Astrocyte of the cerebellum (primary cell): ENCODE measurements at regions not wholly inside any gene's neighbourhood (a gene's known extent, or its start where the extent isn't known, plus 50 kb on each side); places are given as distances from the start of the nearest gene placed in this dataset.

ENCODE experiments used
- DNase-seq: peaks from one replicate; pipeline ENCODE4 v3.0.0-alpha.2; 2011; ENCODE audit warnings: low read depth
- H3K4me3 ChIP-seq: 2 replicates; pipeline ENCODE4 v1.5.1; 2011; ENCODE audit warnings: mild to moderate bottlenecking, low read depth, low read length, moderate library complexity
- CTCF ChIP-seq: IDR thresholded peaks from 2 replicates; pipeline ENCODE4 v1.5.1; 2012; ENCODE audit warnings: low read length, low read depth, moderate library complexity, mild to moderate bottlenecking; ENCODE audit errors: missing control alignments
- in situ Hi-C: cut with HindIII; loops from 2 replicates; pipeline ENCODE4 v1.10.0; 2017; ENCODE audit warnings: low sequenced_read_pairs

GRCh38 chr4:104615926-104616325 is 121.2 kb upstream of the CXXC4 start:
- in situ Hi-C loops = no loop called here
- no peak for DNase-seq
- no peak overlapping the region for H3K4me3 ChIP-seq
- TF ChIP-seq CTCF = no peak

GRCh38 chr4:104616401-104616820 is 121.7 kb upstream of the CXXC4 start:
- TF ChIP-seq CTCF = no peak
- DNase-seq = no peak
- in situ Hi-C loops = no loop called here
- no peak overlapping the region for H3K4me3 ChIP-seq

GRCh38 chr4:104625706-104626105 is 131.0 kb upstream of the CXXC4 start:
- no peak for TF ChIP-seq CTCF
- in situ Hi-C loops = no loop called here

GRCh38 chr4:104629601-104630000 is 134.9 kb upstream of the CXXC4 start:
- DNase-seq = no peak
- TF ChIP-seq CTCF = no peak
- no peak overlapping the region for H3K4me3 ChIP-seq
- in situ Hi-C loops = no loop called here

More at GRCh38 chr4:104625706-104626105, 131.0 kb upstream of the CXXC4 start:
- no peak overlapping the region for H3K4me3 ChIP-seq
- no peak for DNase-seq

DNA sequence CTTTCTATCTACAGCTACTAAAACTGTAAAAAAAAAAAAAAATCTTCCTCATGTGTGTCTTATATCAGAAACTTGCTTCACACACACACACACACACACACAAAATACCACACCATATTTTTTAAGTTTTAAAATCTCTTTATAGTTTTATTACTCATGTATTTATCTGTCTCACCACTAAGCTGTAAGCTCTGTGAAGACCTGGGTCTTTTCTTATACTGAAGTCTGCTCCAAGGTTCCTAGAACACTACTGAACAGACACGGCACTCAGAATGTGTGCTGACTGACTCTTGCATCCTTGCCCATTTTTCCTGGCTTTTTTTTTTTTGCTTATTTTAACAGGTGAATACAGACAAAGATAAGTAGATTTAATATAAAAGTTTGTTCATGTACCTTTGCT is 135.6 kb upstream of the CXXC4 start:
- TF ChIP-seq CTCF = no peak
- in situ Hi-C loops = no loop called here
- no peak overlapping the region for H3K4me3 ChIP-seq
- no peak for DNase-seq

DNA sequence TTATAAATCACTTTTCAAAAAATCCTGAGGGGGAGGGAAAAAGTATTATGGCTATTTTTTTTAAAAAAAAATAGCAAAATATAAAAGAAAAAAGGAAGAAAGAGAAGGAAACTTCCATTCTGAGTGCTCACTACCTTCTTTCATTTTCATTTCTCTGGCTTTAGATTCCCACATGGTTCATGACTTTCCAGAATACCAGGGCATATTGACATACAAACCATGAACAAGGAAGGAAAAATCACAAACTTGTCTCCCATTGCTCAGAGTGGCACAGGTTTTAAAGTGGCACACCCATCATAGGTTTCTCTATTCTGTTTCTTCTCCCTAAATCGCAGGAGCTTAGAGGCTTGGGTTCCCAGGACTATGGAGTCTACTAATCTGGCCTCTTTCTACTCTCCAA is 136.3 kb upstream of the CXXC4 start:
- in situ Hi-C loops = no loop called here
- no peak overlapping the region for H3K4me3 ChIP-seq
- TF ChIP-seq CTCF = no peak
- DNase-seq = no peak

DNA sequence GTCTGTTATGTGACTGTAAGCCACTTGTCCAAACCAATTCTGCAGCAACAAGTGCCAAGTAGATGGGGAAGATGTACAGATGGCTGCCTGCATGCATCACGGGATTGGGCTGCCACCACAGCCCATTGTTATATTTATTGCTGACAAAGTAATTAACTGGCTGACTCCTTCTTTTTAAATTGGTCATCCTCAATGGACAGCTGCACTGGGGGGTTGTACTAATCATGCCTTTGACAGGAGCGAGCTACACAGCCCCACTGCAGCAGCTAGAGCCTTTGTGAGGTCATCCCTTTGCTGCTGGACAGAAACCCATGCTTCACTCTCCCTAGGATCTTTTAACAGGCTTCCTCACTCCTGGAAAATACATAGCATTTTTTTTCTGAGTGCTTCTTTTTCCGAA is 146.7 kb upstream of the CXXC4 start:
- no peak overlapping the region for H3K4me3 ChIP-seq
- in situ Hi-C loops = no loop called here
- no peak for DNase-seq
- no peak for TF ChIP-seq CTCF
